ENCODE measurements at regions not wholly inside any gene's neighbourhood (a gene's known extent, or its start where the extent isn't known, plus 50 kb on each side); places are given as distances from the start of the nearest gene placed in this dataset.

GRCh38 chr14:106500571-106500970 is 974.2 kb downstream of the TMEM121 start (continued):
- TF ChIP-seq TSHZ2 (CRISPR knock-in tag; IDR thresholded peaks at IDR 0.05) (no peak), TCF4 (CRISPR knock-in tag; IDR thresholded peaks at IDR 0.05; ENCODE audit: borderline replicate concordance) (no peak), CSDC2 (CRISPR knock-in tag; IDR thresholded peaks at IDR 0.05) (no peak), ESRRG (CRISPR knock-in tag; IDR thresholded peaks at IDR 0.05) (no peak), ZNF8 (CRISPR knock-in tag; IDR thresholded peaks at IDR 0.05) (no peak), ZFP30 (CRISPR knock-in tag; IDR thresholded peaks at IDR 0.05) (no peak)
- TF ChIP-seq, protein P1, sequence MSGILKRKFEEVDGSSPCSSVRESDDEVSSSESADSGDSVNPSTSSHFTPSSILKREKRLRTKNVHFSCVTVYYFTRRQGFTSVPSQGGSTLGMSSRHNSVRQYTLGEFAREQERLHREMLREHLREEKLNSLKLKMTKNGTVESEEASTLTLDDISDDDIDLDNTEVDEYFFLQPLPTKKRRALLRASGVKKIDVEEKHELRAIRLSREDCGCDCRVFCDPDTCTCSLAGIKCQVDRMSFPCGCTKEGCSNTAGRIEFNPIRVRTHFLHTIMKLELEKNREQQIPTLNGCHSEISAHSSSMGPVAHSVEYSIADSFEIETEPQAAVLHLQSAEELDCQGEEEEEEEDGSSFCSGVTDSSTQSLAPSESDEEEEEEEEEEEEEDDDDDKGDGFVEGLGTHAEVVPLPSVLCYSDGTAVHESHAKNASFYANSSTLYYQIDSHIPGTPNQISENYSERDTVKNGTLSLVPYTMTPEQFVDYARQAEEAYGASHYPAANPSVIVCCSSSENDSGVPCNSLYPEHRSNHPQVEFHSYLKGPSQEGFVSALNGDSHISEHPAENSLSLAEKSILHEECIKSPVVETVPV (CRISPR knock-in tag; IDR thresholded peaks at IDR 0.05) = no peak

DNA sequence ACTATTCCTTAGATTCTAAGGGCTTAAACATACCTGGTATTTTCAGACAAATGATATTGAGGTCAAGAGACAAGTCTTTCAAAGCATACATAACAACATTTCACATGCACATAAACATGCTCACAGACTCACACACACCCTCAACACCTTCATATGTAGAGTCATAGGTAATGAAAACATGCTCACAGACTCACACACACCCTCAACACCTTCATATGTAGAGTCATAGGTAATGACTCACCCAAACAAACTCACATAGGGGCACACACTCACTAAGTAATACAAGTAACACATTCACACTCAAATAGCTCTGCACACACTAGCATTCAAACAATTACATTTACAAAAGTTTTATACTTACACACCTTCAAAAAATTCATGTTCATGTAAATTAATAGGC is 975.5 kb downstream of the TMEM121 start:
- TF ChIP-seq PPARA (CRISPR knock-in tag; IDR thresholded peaks at IDR 0.05; ENCODE audit: borderline replicate concordance) (no peak), ZFP3 (CRISPR knock-in tag; IDR thresholded peaks at IDR 0.05) (no peak), ISL1 (CRISPR knock-in tag; IDR thresholded peaks at IDR 0.05) (no peak), ZNF8 (CRISPR knock-in tag; IDR thresholded peaks at IDR 0.05) (no peak), ESRRG (CRISPR knock-in tag; IDR thresholded peaks at IDR 0.05) (no peak), TCF4 (CRISPR knock-in tag; IDR thresholded peaks at IDR 0.05; ENCODE audit: borderline replicate concordance) (no peak), TSHZ2 (CRISPR knock-in tag; IDR thresholded peaks at IDR 0.05) (no peak), GLIS3 (CRISPR knock-in tag; IDR thresholded peaks at IDR 0.05) (no peak), ZNF70 (CRISPR knock-in tag; IDR thresholded peaks at IDR 0.05) (no peak), BACH2 (CRISPR knock-in tag; IDR thresholded peaks at IDR 0.05; ENCODE audit: borderline replicate concordance) (no peak), SNAI2 (CRISPR knock-in tag; IDR thresholded peaks at IDR 0.05) (no peak), ARNTL (CRISPR knock-in tag; IDR thresholded peaks at IDR 0.05; ENCODE audit: borderline replicate concordance, low read depth) (no peak), OSR1 (CRISPR knock-in tag; IDR thresholded peaks at IDR 0.05) (no peak), RARB (CRISPR knock-in tag; IDR thresholded peaks at IDR 0.05) (no peak), TOX (CRISPR knock-in tag; IDR thresholded peaks at IDR 0.05; ENCODE audit: borderline replicate concordance) (no peak)
- TF ChIP-seq, protein P2, sequence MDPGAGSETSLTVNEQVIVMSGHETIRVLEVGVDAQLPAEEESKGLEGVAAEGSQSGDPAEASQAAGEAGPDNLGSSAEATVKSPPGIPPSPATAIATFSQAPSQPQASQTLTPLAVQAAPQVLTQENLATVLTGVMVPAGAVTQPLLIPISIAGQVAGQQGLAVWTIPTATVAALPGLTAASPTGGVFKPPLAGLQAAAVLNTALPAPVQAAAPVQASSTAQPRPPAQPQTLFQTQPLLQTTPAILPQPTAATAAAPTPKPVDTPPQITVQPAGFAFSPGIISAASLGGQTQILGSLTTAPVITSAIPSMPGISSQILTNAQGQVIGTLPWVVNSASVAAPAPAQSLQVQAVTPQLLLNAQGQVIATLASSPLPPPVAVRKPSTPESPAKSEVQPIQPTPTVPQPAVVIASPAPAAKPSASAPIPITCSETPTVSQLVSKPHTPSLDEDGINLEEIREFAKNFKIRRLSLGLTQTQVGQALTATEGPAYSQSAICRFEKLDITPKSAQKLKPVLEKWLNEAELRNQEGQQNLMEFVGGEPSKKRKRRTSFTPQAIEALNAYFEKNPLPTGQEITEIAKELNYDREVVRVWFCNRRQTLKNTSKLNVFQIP (CRISPR knock-in tag; IDR thresholded peaks at IDR 0.05; ENCODE audit: borderline replicate concordance, low read depth) = no peak
- TF ChIP-seq, protein P3, sequence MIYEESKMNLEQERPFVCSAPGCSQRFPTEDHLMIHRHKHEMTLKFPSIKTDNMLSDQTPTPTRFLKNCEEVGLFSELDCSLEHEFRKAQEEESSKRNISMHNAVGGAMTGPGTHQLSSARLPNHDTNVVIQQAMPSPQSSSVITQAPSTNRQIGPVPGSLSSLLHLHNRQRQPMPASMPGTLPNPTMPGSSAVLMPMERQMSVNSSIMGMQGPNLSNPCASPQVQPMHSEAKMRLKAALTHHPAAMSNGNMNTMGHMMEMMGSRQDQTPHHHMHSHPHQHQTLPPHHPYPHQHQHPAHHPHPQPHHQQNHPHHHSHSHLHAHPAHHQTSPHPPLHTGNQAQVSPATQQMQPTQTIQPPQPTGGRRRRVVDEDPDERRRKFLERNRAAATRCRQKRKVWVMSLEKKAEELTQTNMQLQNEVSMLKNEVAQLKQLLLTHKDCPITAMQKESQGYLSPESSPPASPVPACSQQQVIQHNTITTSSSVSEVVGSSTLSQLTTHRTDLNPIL (CRISPR knock-in tag; IDR thresholded peaks at IDR 0.05; ENCODE audit: low read depth) = no peak
- ATAC-seq = no peak

DNA sequence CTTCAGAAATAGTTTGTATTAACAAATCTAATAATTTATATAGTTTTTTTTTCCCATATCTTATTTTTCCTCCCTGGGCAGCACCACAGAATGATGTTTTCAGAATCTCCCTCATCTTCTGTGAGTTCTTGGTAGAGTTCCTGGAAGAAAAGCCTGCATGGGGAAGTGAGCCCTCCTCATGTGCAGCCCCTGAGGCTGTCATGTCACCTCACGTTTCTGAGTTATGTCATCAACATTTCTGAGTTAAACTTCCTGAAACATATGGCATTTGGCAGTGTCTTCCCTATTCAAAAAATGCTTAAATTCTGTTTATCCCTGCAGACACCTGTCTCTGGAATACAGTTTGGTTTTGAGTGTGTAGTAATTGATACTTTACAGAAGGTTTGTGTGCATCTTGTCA is 979.0 kb downstream of the TMEM121 start:
- ATAC-seq = no peak
- TF ChIP-seq ZNF8 (CRISPR knock-in tag; IDR thresholded peaks at IDR 0.05) (no peak), BACH2 (CRISPR knock-in tag; IDR thresholded peaks at IDR 0.05; ENCODE audit: borderline replicate concordance) (no peak), PPARA (CRISPR knock-in tag; IDR thresholded peaks at IDR 0.05; ENCODE audit: borderline replicate concordance) (no peak), TCF4 (CRISPR knock-in tag; IDR thresholded peaks at IDR 0.05; ENCODE audit: borderline replicate concordance) (no peak), TSHZ2 (CRISPR knock-in tag; IDR thresholded peaks at IDR 0.05) (no peak), CSDC2 (CRISPR knock-in tag; IDR thresholded peaks at IDR 0.05) (no peak), ZNF565 (CRISPR knock-in tag; conservative IDR thresholded peaks at IDR 0.05; ENCODE audit: low read depth) (no peak), TOX (CRISPR knock-in tag; IDR thresholded peaks at IDR 0.05; ENCODE audit: borderline replicate concordance) (no peak), ISL1 (CRISPR knock-in tag; IDR thresholded peaks at IDR 0.05) (no peak)
- TF ChIP-seq, protein P3 (CRISPR knock-in tag; IDR thresholded peaks at IDR 0.05; ENCODE audit: low read depth) = no peak
- TF ChIP-seq, protein P1 (CRISPR knock-in tag; IDR thresholded peaks at IDR 0.05) = no peak
